ENCODE measurements at regions not wholly inside any gene's neighbourhood (a gene's known extent, or its start where the extent isn't known, plus 50 kb on each side); places are given as distances from the start of the nearest gene placed in this dataset.
"Not testable (repeated sequence)": the region's sequence is repeated elsewhere in the genome, so short reads cannot be mapped to it uniquely, and the experiment has no call there.

- H3K27ac ChIP-seq (ENCODE audit: low read depth in 1 of 2, low read length in 1 of 2); H3K4me1 ChIP-seq (ENCODE audit: control insufficient read depth in 2 of 2, insufficient read depth in 2 of 2, low read length in 2 of 2); H3K4me3 ChIP-seq (ENCODE audit: low read length in 2 of 2); H3K36me3 ChIP-seq (ENCODE audit: control insufficient read depth in 2 of 2, insufficient read depth in 2 of 2, low read length in 1 of 2); H3K9me3 ChIP-seq (ENCODE audit: control insufficient read depth in 2 of 2, insufficient read depth in 1 of 2, low read length in 1 of 2); H3K27me3 ChIP-seq (ENCODE audit: control insufficient read depth in 2 of 2, insufficient read depth in 1 of 2, low read length in 1 of 2); DNase-seq (ENCODE audit: low read depth in 6 of 9, low spot score in 9 of 9): not testable (repeated sequence)
- 98% methylated on average over 36 of the region's 36 CpGs for WGBS
Observed at GRCh38 chr18:39308931-39309521, 1743.4 kb upstream of the CELF4 start.

GRCh38 chr18:39305766-39306165 is 1740.2 kb upstream of the CELF4 start:
- Histone ChIP-seq H3K4me3 (ENCODE audit: low read length in 2 of 2) (no peak overlapping the region), H3K27me3 (ENCODE audit: control insufficient read depth in 2 of 2, insufficient read depth in 1 of 2, low read length in 1 of 2) (no peaks in the 10 kb centered on the region), H3K36me3 (ENCODE audit: control insufficient read depth in 2 of 2, insufficient read depth in 2 of 2, low read length in 1 of 2) (no peaks in the 10 kb centered on the region), H3K4me1 (ENCODE audit: control insufficient read depth in 2 of 2, insufficient read depth in 2 of 2, low read length in 2 of 2) (no peaks in the 10 kb centered on the region), H3K9me3 (ENCODE audit: control insufficient read depth in 2 of 2, insufficient read depth in 1 of 2, low read length in 1 of 2) (peaks cover 0 to 4% of the 10 kb centered on the region in 2 donors), H3K27ac (ENCODE audit: low read depth in 1 of 2, low read length in 1 of 2) (no peak overlapping the region)
- DNase-seq (ENCODE audit: low read depth in 6 of 9, low spot score in 9 of 9): no peak
- 92% methylated on average over 1 of the region's 1 CpG for WGBS

GRCh38 chr18:39302481-39302880 is 1736.9 kb upstream of the CELF4 start:
- DNase-seq (ENCODE audit: low read depth in 6 of 9, low spot score in 9 of 9): no peak
- H3K4me1 ChIP-seq (ENCODE audit: control insufficient read depth in 2 of 2, insufficient read depth in 2 of 2, low read length in 2 of 2): no peaks in the 10 kb centered on the region
- no peaks in the 10 kb centered on the region for H3K36me3 ChIP-seq (ENCODE audit: control insufficient read depth in 2 of 2, insufficient read depth in 2 of 2, low read length in 1 of 2)
- H3K27ac ChIP-seq (ENCODE audit: low read depth in 1 of 2, low read length in 1 of 2): no peak overlapping the region
- H3K27me3 ChIP-seq (ENCODE audit: control insufficient read depth in 2 of 2, insufficient read depth in 1 of 2, low read length in 1 of 2): no peaks in the 10 kb centered on the region
- no peaks in the 10 kb centered on the region for H3K9me3 ChIP-seq (ENCODE audit: control insufficient read depth in 2 of 2, insufficient read depth in 1 of 2, low read length in 1 of 2)
- no peak overlapping the region for H3K4me3 ChIP-seq (ENCODE audit: low read length in 2 of 2)

GRCh38 chr18:39299152-39299551 is 1733.6 kb upstream of the CELF4 start:
- Histone ChIP-seq H3K27ac (ENCODE audit: low read depth in 1 of 2, low read length in 1 of 2) (no peak overlapping the region), H3K27me3 (ENCODE audit: control insufficient read depth in 2 of 2, insufficient read depth in 1 of 2, low read length in 1 of 2) (no peaks in the 10 kb centered on the region), H3K4me3 (ENCODE audit: low read length in 2 of 2) (no peak overlapping the region), H3K9me3 (ENCODE audit: control insufficient read depth in 2 of 2, insufficient read depth in 1 of 2, low read length in 1 of 2) (no peaks in the 10 kb centered on the region), H3K36me3 (ENCODE audit: control insufficient read depth in 2 of 2, insufficient read depth in 2 of 2, low read length in 1 of 2) (no peaks in the 10 kb centered on the region), H3K4me1 (ENCODE audit: control insufficient read depth in 2 of 2, insufficient read depth in 2 of 2, low read length in 2 of 2) (no peaks in the 10 kb centered on the region)
- WGBS: 92% methylated on average over 4 of the region's 4 CpGs
- DNase-seq (ENCODE audit: low read depth in 6 of 9, low spot score in 9 of 9): no peak

- 99% methylated on average over 1 of the region's 1 CpG for WGBS
- Histone ChIP-seq H3K4me1 (ENCODE audit: control insufficient read depth in 2 of 2, insufficient read depth in 2 of 2, low read length in 2 of 2) (no peaks in the 10 kb centered on the region), H3K27ac (ENCODE audit: low read depth in 1 of 2, low read length in 1 of 2) (no peak overlapping the region), H3K27me3 (ENCODE audit: control insufficient read depth in 2 of 2, insufficient read depth in 1 of 2, low read length in 1 of 2) (no peaks in the 10 kb centered on the region), H3K4me3 (ENCODE audit: low read length in 2 of 2) (no peak overlapping the region), H3K36me3 (ENCODE audit: control insufficient read depth in 2 of 2, insufficient read depth in 2 of 2, low read length in 1 of 2) (no peaks in the 10 kb centered on the region), H3K9me3 (ENCODE audit: control insufficient read depth in 2 of 2, insufficient read depth in 1 of 2, low read length in 1 of 2) (no peaks in the 10 kb centered on the region)
- no peak for DNase-seq (ENCODE audit: low read depth in 6 of 9, low spot score in 9 of 9)
Observed at GRCh38 chr18:39297225-39297624, 1731.6 kb upstream of the CELF4 start.

GRCh38 chr18:39296293-39296888 is 1730.8 kb upstream of the CELF4 start:
- H3K36me3 ChIP-seq (ENCODE audit: control insufficient read depth in 2 of 2, insufficient read depth in 2 of 2, low read length in 1 of 2): no peaks in the 10 kb centered on the region
- H3K27me3 ChIP-seq (ENCODE audit: control insufficient read depth in 2 of 2, insufficient read depth in 1 of 2, low read length in 1 of 2): no peaks in the 10 kb centered on the region
- H3K4me1 ChIP-seq (ENCODE audit: control insufficient read depth in 2 of 2, insufficient read depth in 2 of 2, low read length in 2 of 2): no peaks in the 10 kb centered on the region
- no peak overlapping the region for H3K27ac ChIP-seq (ENCODE audit: low read depth in 1 of 2, low read length in 1 of 2)
- no peak overlapping the region for H3K4me3 ChIP-seq (ENCODE audit: low read length in 2 of 2)
- WGBS: 87% methylated on average over 10 of the region's 10 CpGs
- H3K9me3 ChIP-seq (ENCODE audit: control insufficient read depth in 2 of 2, insufficient read depth in 1 of 2, low read length in 1 of 2): no peaks in the 10 kb centered on the region
- no peak for DNase-seq (ENCODE audit: low read depth in 6 of 9, low spot score in 9 of 9)

GRCh38 chr18:39276764-39277163 is 1711.2 kb upstream of the CELF4 start:
- Histone ChIP-seq H3K9me3 (ENCODE audit: control insufficient read depth in 2 of 2, insufficient read depth in 1 of 2, low read length in 1 of 2) (no peaks in the 10 kb centered on the region), H3K27ac (ENCODE audit: low read depth in 1 of 2, low read length in 1 of 2) (no peak overlapping the region), H3K27me3 (ENCODE audit: control insufficient read depth in 2 of 2, insufficient read depth in 1 of 2, low read length in 1 of 2) (no peaks in the 10 kb centered on the region), H3K4me3 (ENCODE audit: low read length in 2 of 2) (no peak overlapping the region), H3K4me1 (ENCODE audit: control insufficient read depth in 2 of 2, insufficient read depth in 2 of 2, low read length in 2 of 2) (no peaks in the 10 kb centered on the region), H3K36me3 (ENCODE audit: control insufficient read depth in 2 of 2, insufficient read depth in 2 of 2, low read length in 1 of 2) (no peaks in the 10 kb centered on the region)
- DNase-seq (ENCODE audit: low read depth in 6 of 9, low spot score in 9 of 9): no peak

- no peaks in the 10 kb centered on the region for H3K9me3 ChIP-seq (ENCODE audit: control insufficient read depth in 2 of 2, insufficient read depth in 1 of 2, low read length in 1 of 2)
- WGBS: 80% methylated on average over 1 of the region's 1 CpG
Observed at GRCh38 chr18:39274535-39274934, 1708.9 kb upstream of the CELF4 start.

GRCh38 chr18:39272230-39272629 is 1706.6 kb upstream of the CELF4 start:
- no peak overlapping the region for H3K27ac ChIP-seq (ENCODE audit: low read depth in 1 of 2, low read length in 1 of 2)
- H3K36me3 ChIP-seq (ENCODE audit: control insufficient read depth in 2 of 2, insufficient read depth in 2 of 2, low read length in 1 of 2): no peaks in the 10 kb centered on the region
- H3K4me1 ChIP-seq (ENCODE audit: control insufficient read depth in 2 of 2, insufficient read depth in 2 of 2, low read length in 2 of 2): no peaks in the 10 kb centered on the region
- no peak for DNase-seq (ENCODE audit: low read depth in 6 of 9, low spot score in 9 of 9)
- no peaks in the 10 kb centered on the region for H3K27me3 ChIP-seq (ENCODE audit: control insufficient read depth in 2 of 2, insufficient read depth in 1 of 2, low read length in 1 of 2)
- H3K4me3 ChIP-seq (ENCODE audit: low read length in 2 of 2): no peak overlapping the region
- H3K9me3 ChIP-seq (ENCODE audit: control insufficient read depth in 2 of 2, insufficient read depth in 1 of 2, low read length in 1 of 2): no peaks in the 10 kb centered on the region
- 94% methylated on average over 1 of the region's 1 CpG for WGBS

More at GRCh38 chr18:39274535-39274934, 1708.9 kb upstream of the CELF4 start:
- H3K27me3 ChIP-seq (ENCODE audit: control insufficient read depth in 2 of 2, insufficient read depth in 1 of 2, low read length in 1 of 2): no peaks in the 10 kb centered on the region
- no peaks in the 10 kb centered on the region for H3K36me3 ChIP-seq (ENCODE audit: control insufficient read depth in 2 of 2, insufficient read depth in 2 of 2, low read length in 1 of 2)
- no peak for DNase-seq (ENCODE audit: low read depth in 6 of 9, low spot score in 9 of 9)
- no peak overlapping the region for H3K27ac ChIP-seq (ENCODE audit: low read depth in 1 of 2, low read length in 1 of 2)
- H3K4me1 ChIP-seq (ENCODE audit: control insufficient read depth in 2 of 2, insufficient read depth in 2 of 2, low read length in 2 of 2): no peaks in the 10 kb centered on the region
- H3K4me3 ChIP-seq (ENCODE audit: low read length in 2 of 2): no peak overlapping the region

Data from thymus (tissue), 11 donors.